Fibroblast of the conjunctiva (primary cell): ENCODE measurements at regions not wholly inside any gene's neighbourhood (a gene's known extent, or its start where the extent isn't known, plus 50 kb on each side); places are given as distances from the start of the nearest gene placed in this dataset.

Experiments used
- DNase-seq: peaks from one replicate; pipeline ENCODE4 v3.0.0-alpha.2; 2010; ENCODE audit warnings: low read depth

DNA sequence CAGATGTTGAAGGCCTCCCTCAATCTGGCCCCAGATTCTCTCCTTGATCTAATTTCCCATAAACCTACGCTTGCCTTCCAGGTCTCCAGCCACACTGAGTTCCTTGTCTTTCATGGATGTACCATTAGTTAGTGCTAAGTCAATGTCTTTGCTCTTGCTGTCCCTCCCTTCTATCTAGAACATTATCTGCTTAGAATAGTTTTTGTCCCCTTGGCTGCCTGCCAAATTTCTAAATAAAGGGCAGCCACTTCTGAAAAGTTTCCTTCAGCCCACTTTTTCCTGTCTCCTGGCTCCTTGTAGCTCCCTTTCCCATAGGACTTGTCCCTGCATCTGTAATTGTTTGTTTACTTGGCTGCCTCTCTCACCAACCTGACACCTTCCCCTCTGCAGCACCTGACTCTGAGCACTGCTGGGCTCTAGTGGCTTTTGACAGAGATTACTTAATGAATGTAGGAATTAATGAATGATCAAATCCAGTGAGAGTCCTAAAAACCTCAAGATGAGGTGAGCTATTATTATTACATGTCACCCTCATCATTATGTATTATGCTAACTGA lies 58.3 kb downstream of the CXCL12 start:
- no peak for DNase-seq

- DNase-seq = no peak
These were observed 59.1 kb downstream of the CXCL12 start for GRCh38 chr10:44325596-44326307.

DNA sequence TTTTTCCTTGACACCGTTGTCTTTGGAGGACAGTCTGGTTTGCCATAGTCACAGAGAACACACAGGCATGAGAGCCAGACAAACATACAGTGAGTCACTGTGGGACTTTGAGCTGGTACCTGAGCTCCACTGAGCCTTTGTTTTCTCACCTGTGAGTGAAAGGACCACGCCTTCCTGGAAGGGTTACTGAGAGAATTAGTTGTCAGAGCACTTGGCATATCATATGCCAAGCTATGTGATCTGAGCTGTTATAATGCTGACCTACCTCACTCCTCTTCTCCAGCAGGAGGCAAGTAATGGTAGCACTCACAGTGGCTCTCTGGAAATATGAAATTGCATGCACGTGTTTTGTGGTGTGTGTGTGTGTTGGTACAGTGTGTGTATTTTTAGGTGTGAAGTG lies 59.7 kb downstream of the CXCL12 start:
- no peak for DNase-seq

GRCh38 chr10:44323838-44324237 lies 61.1 kb downstream of the CXCL12 start:
- no peak for DNase-seq

DNA sequence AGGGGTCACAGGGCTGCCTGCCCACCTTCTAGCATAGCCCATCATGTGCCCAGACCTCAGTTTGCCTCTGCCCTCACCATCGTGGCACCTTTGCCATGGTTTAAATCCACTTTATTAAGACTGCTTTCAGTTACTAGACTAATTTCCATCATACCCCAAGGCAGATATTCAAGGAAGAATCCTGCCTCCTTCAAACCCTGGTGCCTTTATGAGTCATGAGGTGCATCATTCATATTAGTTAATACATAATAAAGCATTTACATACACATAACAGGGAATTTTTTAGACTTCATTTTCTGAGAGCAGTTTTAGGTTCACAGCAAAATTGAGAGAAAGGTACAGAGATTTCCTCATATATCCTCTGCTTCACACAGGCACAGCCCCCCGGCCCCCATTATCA lies 62.8 kb downstream of the CXCL12 start:
- DNase-seq = no peak

DNA sequence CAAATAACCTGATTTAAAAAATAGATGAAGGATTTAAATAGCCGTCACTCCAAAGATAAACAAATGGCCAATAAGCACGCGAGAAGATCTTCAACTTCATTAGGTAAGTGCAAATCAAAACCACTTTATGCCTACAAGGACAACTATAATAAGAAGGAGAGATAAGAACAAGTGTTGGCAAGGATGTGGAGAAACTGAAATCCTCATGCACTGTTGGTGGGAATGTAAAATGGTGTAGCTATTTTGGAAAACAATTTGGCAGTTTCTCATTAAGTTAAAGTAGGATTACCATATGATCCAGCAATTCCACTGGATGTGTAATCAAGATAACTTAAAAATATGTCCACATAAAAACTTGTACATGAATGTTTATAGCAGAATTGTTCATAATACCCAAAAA lies 64.1 kb downstream of the CXCL12 start:
- no peak for DNase-seq

DNA sequence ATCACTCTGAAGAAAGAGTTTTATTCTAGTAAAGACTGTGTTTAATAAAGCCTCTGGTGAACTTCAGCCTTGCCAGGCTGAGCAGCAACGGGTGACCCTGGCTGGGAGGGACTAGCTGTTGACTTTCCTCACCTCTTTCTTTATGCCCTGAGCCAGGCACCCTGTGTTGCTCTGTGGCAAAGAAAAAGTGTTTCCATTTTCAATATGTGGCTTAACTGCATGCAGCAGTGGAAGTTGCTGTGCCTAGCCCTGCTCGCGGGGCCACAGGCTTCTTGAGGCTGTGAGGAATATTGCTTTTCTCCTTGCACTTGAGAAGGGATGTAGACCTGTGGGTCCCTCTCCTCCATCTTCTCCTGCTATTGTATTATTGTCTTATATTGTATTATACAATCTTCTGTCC lies 67.0 kb downstream of the CXCL12 start:
- no peak for DNase-seq

DNA sequence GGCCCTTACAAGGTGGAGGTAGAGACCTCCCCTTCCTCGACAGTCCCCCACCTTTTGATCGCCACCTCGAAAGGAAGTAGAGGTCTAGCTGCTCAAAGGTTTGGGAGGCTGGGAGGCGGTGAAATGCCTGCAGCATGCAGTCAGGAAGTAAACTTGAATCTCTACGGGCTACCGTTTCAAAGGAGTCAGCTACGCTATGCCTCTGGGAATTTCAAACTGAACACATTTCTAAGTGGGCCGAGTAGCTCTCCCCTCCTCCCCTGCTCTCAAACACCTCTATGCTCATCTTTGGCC lies 68.0 kb downstream of the CXCL12 start:
- DNase-seq = no peak

DNA sequence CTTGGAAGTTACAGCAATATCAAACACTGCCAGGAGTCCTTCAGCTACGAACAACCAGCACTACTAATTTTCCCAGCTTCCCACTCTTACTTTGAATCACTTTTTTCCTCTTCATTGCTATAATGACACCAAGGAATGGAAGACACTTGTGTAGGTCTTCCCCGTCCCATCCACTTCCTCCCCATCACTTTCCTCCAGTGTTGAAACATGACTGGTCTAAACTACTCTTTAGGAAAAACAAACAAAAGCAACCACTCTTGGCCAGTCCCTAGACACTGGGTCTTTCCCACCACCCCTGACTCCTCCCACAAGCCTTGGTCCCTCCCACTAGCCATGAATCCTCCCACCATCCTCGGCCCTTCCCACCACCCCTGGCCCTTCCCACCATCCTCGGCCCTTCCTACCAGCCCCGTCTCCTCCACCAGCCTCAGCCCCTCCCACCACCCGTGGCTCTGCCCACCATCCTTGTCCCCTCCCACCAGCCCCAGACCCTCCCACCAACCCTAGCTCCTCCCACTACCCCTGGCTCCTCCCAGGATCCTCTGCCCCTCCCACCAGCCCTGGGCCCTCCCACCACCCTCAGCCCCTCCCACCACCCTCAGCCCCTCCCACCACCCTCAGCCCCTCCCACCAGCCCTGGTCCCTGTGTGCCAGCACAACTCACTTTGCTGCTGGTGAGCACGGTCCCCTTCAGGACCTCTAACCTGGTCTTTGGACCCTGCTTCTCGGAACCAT lies 68.5 kb downstream of the CXCL12 start:
- DNase-seq = no peak

- DNase-seq = no peak
These were observed 70.0 kb downstream of the CXCL12 start for GRCh38 chr10:44314802-44315460.

DNA sequence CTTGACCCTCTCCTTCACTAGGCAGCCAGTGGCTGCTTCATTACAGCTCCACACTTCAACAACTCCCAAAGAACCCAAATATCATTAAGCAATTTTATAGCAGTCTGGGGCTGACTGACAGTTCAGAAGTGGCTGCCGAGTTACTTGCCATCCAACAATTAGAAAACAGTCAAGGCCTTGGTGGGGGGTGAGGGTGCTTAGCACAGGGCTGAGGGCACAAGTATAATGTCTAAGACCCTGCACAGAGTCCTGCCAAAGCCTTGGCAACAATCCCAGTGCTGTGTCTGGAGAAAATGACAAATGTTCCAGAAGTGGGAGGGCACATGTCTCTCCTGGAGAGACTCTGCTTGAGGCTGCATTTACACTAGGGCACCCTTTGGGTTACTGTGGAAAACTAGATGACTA lies 71.1 kb downstream of the CXCL12 start:
- no peak for DNase-seq

DNA sequence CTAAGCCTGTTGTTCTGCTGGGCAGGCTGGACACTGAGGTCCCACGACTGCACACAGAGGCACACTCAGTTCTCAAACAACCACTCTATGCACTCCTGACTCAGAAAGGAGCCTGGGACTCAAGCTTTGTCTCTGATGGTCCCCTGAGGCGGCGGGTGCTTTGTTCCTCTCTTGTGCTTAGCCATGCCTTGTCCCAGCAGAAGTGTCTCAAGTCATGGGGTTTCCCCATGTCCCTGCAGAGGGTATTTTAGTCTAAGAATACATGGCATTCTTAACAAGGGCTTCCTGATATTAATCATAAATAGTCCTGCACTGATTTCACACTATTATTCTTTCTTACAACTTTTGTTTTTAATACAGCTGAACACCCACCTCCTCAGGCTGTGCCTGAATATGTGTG lies 72.5 kb downstream of the CXCL12 start:
- DNase-seq = no peak

- no peak for DNase-seq
These were observed 73.3 kb downstream of the CXCL12 start for GRCh38 chr10:44311563-44312051.

DNA sequence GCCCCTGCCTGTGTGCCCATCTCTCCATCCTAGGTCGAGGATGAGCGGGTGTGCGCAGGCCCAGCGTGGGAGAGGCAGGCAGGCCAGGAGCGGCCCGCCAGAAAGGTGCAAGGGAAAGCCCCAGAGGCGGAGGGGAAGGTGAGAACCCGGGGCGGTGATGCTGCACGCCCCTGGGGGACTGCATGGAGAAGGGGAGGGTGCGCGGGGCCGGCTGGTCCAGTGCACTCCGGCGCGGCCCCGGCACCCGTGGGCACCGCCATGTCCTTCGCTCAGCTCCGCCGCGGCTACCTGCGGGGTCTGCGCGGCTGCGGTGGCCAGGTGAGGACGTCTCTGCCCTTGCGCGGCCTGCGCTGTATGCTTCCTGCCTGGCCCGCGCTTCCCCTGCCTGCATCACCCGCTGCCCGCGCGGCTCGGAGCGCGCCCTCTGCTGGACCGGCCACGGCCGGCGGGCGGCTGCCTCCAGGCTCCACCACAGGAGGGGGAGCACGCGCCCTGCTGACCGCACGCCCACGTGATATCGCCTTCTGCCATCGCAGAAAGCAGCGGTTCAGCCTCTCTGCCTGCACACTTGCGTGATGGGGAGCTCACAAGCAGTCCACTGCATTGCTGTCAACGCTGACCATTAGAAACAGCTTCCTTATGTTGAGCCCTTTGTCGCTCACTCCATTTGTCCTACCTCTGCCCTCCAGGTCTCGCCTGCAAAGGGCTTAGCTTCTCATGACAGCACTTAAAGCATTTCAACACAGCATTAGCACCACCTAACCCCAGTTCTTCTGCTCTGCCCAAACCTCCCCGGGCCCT lies 73.9 kb downstream of the CXCL12 start:
- DNase-seq = peak; percentile 62

- no peak for DNase-seq
These were observed 74.7 kb downstream of the CXCL12 start for GRCh38 chr10:44309939-44310761.

GRCh38 chr10:44309361-44309760 lies 75.5 kb downstream of the CXCL12 start:
- DNase-seq = no peak

DNA sequence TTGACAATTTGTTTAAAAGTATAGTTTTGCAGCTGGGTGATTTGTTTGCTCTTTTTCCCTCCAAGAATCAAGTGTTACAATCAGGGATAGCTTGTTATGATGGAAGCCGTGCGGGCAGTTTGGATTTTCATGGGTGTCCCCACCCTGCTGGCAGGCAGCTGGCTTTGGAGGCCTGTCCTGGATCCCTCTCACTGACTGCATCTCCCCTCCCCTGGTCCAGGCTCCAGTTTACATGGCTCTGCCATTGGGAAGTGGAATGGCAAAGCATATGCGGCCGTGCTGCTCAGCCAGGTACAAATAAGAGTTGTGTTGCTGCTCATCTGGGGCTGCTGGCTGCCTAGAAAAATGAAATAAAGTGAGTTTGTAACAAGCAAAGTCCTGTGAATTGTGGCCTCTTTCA lies 76.0 kb downstream of the CXCL12 start:
- DNase-seq = no peak

- DNase-seq = no peak
These were observed 77.2 kb downstream of the CXCL12 start for GRCh38 chr10:44307691-44308090.

GRCh38 chr10:44306762-44307161 lies 78.1 kb downstream of the CXCL12 start:
- no peak for DNase-seq

DNA sequence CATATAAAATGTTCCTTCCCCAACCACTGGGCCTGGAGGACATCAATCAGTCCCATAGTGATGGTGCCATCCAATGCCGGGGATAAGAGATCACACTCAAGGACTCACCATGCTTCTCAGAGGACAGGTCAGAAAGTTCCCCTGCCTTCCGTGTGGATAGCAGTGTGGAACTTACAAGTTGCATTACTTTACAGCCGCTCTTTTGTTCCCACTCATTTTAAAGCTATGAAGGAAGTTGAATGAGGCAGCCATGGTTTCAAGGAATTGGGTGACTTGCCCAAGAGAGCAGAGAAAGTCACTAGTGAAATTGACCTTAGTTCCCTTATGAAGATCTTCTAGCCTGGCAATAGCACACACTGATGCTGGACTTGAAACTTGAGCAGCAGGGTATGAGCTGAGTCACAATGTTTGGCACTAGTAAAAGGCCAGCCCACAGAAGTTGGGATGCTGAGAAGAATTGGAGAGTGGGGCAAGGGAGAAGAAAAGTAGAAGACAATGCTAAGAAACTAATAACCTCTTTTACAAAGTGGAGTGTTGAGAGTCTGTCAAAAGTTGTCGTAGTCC lies 78.7 kb downstream of the CXCL12 start:
- DNase-seq = peak; percentile 69

- DNase-seq = no peak
These were observed 83.0 kb downstream of the CXCL12 start for GRCh38 chr10:44301781-44302355.
